ENCODE measurements at regions not wholly inside any gene's neighbourhood (a gene's known extent, or its start where the extent isn't known, plus 50 kb on each side); places are given as distances from the start of the nearest gene placed in this dataset.

DNA sequence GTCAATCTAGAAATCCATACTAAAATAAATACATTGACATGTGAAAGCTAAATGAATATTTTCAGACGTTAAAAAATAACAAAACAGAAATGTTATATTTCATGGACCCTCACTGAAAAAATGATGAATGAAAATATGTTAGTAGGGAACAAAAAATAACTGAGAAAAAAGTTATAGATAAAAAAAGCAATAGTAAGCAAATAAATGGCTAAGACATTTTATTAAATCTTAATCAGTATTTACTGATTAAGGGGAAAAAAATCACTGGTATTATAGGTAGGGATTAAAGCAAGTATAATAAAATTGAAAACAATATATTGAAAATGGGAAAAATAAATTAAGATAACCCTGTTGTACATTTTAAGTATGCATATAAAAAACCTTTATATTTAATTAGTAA lies 468.1 kb upstream of the MANEA start:
- TF ChIP-seq, protein P1, sequence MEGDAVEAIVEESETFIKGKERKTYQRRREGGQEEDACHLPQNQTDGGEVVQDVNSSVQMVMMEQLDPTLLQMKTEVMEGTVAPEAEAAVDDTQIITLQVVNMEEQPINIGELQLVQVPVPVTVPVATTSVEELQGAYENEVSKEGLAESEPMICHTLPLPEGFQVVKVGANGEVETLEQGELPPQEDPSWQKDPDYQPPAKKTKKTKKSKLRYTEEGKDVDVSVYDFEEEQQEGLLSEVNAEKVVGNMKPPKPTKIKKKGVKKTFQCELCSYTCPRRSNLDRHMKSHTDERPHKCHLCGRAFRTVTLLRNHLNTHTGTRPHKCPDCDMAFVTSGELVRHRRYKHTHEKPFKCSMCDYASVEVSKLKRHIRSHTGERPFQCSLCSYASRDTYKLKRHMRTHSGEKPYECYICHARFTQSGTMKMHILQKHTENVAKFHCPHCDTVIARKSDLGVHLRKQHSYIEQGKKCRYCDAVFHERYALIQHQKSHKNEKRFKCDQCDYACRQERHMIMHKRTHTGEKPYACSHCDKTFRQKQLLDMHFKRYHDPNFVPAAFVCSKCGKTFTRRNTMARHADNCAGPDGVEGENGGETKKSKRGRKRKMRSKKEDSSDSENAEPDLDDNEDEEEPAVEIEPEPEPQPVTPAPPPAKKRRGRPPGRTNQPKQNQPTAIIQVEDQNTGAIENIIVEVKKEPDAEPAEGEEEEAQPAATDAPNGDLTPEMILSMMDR (IDR thresholded peaks at IDR 0.05; ENCODE audit: borderline replicate concordance, control extremely low read depth, extremely low read depth, insufficient read depth, missing control alignments): no peak
- in situ Hi-C loops (cut with MboI; ENCODE audit: low sequenced_read_pairs, unreplicated experiment): no loop called here

DNA sequence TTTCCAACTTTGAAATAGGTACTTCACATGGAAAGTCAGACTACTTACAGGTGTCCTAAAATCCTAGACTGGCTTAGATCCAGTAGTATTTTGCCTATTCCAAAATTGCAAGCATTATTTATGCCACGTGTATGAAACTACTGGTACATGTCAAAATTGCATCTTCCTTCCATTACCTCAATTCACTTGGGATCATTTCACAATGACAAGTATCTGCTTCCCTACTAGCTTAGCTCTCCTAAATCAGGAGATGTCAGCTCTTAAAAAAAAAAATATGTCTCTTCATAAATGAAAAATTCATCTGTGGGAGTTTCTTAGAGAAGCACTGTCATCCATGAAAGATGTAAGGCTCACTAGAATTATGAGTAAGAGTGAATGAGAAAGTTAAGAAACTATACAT lies 466.6 kb upstream of the MANEA start:
- in situ Hi-C loops (cut with MboI; ENCODE audit: low sequenced_read_pairs, unreplicated experiment): no loop called here
- TF ChIP-seq, protein P1 (IDR thresholded peaks at IDR 0.05; ENCODE audit: borderline replicate concordance, control extremely low read depth, extremely low read depth, insufficient read depth, missing control alignments): no peak
- DNase-seq (ENCODE audit: low spot score): no peak

More for the DNA sequence above, 468.1 kb upstream of the MANEA start:
- no peak for DNase-seq (ENCODE audit: low spot score)

DNA sequence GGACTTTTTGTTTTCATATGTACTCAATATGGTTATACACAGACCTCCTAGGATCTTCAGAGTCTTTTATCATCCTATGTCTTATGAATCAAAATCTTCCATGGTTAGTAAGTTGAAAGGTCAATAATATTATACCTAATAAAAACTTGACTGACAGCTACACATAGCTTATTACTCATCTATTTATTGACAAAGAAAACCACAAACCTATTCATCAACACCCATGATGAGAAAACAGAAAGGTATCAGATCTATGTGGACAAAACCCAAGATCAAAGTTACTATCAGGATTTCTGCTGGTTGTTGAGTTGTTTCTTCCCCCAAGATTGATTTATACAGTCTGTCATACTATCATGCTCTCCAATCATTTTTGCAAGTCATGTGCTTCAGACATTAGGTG lies 460.1 kb upstream of the MANEA start:
- in situ Hi-C loops (cut with MboI; ENCODE audit: low sequenced_read_pairs, unreplicated experiment): no loop called here
- TF ChIP-seq, protein P1 (IDR thresholded peaks at IDR 0.05; ENCODE audit: borderline replicate concordance, control extremely low read depth, extremely low read depth, insufficient read depth, missing control alignments): no peak
- no peak for DNase-seq (ENCODE audit: low spot score)

DNA sequence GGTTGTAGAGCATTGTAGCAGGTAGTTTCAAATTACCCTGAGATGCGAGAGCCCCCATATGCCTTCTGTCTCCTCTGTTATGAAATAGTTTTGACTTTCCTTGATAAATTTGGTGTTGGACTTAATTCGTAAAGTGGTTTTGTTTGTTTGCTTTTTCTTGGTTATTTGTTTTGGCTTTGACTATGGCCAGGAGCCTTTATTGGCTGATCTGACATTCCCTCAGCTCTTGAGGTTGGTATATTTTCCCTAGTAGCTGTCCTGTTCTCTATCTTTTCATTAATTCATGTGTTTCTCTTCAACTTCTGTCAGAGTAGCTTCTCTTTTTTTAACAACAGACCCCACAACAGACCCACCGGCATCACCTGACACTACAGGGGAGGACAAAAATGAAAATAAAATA lies 457.4 kb upstream of the MANEA start:
- in situ Hi-C loops (cut with MboI; ENCODE audit: low sequenced_read_pairs, unreplicated experiment): no loop called here
- no peak for DNase-seq (ENCODE audit: low spot score)

DNA sequence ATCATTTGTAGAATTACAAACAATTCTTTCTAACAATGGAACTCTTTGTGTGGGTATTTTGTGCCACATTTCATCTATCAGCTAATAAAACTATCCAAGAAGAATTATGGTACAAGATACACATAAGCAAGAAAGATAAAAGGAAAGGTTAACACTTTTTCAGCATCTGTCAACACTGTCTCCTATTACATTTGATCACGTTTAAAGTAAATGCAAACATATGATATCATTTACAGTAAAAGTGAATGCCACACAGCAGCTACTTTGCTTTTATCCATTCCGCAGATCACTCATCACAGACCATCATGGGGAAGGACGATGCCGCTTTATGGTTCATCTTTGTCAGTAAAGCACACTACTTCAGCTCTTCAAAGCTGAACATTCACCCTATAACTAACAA lies 456.4 kb upstream of the MANEA start:
- TF ChIP-seq, protein P1 (IDR thresholded peaks at IDR 0.05; ENCODE audit: borderline replicate concordance, control extremely low read depth, extremely low read depth, insufficient read depth, missing control alignments): no peak
- in situ Hi-C loops (cut with MboI; ENCODE audit: low sequenced_read_pairs, unreplicated experiment): no loop called here
- no peak for DNase-seq (ENCODE audit: low spot score)

More for the DNA sequence above, 457.4 kb upstream of the MANEA start:
- TF ChIP-seq, protein P1 (IDR thresholded peaks at IDR 0.05; ENCODE audit: borderline replicate concordance, control extremely low read depth, extremely low read depth, insufficient read depth, missing control alignments): no peak

DNA sequence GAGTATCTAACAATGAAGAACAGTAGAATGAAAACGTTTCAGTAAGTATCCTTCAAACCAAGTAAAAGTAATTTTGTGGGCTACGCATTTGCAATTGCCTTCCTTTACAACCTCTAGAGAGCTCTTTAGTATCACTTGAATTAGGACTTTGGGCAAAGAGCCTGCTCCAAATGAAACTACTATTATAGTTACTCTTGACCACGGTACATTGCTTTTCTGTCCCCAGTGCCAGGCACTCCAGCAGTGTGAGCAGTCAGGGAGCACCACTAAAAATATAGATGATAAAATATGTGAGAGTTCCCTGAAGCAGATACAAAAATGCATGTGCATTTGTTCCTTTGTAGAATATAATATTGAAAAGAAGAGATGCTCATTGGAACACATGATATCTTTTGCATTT lies 450.1 kb upstream of the MANEA start:
- TF ChIP-seq, protein P1 (IDR thresholded peaks at IDR 0.05; ENCODE audit: borderline replicate concordance, control extremely low read depth, extremely low read depth, insufficient read depth, missing control alignments): no peak
- no peak for DNase-seq (ENCODE audit: low spot score)
- in situ Hi-C loops (cut with MboI; ENCODE audit: low sequenced_read_pairs, unreplicated experiment): no loop called here

DNA sequence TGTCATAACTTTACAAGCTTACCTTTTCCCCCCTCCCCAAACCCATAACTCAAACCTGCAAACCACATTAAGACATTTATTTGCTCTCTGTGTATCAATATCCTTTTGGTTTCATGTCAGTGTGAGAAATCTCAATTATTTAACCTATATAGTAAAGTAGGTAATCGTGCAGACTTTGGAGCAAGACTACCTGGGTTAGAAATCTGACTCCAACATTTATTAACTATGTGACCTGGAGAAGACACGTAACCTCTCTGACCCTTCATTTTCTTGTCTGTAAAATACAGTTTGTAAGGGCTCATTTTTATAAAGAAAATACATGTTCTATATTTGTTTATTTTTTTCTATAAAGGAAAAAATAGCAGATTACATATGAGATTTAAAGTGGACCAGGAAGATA lies 448.9 kb upstream of the MANEA start:
- in situ Hi-C loops (cut with MboI; ENCODE audit: low sequenced_read_pairs, unreplicated experiment): no loop called here
- DNase-seq (ENCODE audit: low spot score): no peak
- TF ChIP-seq, protein P1 (IDR thresholded peaks at IDR 0.05; ENCODE audit: borderline replicate concordance, control extremely low read depth, extremely low read depth, insufficient read depth, missing control alignments): no peak
